DMS153 (cell line): ENCODE measurements at regions not wholly inside any gene's neighbourhood (a gene's known extent, or its start where the extent isn't known, plus 50 kb on each side); places are given as distances from the start of the nearest gene placed in this dataset.
A peak's percentile ranks its signal among the peaks of the same experiment; 100 is the strongest.
"Not testable (repeated sequence)": the region's sequence is repeated elsewhere in the genome, so short reads cannot be mapped to it uniquely, and the experiment has no call there.

Source experiments
- DNase-seq: peaks from one replicate; lab custom pipeline; 2025; lab: John Stamatoyannopoulos, UW

DNA sequence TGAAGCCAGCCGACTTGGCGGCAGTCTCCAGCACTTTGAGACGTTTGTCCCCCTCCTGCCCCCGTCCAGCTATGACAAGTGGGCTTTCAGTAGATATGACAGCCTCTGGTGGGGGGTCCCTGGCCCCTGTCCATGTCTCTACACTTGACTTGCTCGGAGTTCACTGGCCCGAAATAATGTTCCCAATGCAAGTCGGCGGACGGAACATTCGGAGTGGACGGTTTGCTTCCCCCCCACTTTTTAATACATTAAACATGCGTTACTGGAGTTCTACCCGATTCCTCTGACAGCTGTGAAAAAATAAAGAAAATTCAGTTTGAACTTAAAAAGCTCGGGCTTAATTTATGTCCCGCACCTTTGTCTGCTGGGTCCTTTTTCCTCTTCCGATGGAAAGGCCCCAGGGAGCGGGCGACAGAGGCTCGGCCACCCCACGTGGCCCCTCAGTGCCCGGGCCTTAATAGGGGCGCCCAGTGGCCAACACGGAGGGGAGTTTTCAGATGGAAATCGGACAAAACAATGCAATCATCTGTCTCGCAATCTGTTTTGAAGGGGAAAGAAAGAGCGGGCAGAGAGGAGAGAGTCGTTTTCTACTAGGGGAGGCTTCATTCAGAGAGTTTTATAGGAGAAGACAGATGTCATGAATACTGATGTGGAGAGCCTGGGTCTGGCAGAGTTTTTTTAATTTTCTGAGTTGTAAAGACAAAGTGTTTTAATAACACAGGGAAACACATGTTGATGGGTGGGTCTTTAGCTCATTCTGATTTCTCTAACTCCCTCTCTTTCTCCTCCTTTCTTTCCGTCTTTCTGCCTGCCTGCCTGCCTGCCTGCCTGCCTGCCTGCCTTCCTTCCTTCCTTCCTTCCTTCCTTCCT is 50.2 kb downstream of the SMIM38 start:
- DNase-seq = no peak

- not testable (repeated sequence) for DNase-seq
Measured at GRCh38 chr11:69206613-69206965, 50.9 kb downstream of the SMIM38 start.

GRCh38 chr11:69207165-69207889 is 51.6 kb downstream of the SMIM38 start:
- DNase-seq = no peak

DNA sequence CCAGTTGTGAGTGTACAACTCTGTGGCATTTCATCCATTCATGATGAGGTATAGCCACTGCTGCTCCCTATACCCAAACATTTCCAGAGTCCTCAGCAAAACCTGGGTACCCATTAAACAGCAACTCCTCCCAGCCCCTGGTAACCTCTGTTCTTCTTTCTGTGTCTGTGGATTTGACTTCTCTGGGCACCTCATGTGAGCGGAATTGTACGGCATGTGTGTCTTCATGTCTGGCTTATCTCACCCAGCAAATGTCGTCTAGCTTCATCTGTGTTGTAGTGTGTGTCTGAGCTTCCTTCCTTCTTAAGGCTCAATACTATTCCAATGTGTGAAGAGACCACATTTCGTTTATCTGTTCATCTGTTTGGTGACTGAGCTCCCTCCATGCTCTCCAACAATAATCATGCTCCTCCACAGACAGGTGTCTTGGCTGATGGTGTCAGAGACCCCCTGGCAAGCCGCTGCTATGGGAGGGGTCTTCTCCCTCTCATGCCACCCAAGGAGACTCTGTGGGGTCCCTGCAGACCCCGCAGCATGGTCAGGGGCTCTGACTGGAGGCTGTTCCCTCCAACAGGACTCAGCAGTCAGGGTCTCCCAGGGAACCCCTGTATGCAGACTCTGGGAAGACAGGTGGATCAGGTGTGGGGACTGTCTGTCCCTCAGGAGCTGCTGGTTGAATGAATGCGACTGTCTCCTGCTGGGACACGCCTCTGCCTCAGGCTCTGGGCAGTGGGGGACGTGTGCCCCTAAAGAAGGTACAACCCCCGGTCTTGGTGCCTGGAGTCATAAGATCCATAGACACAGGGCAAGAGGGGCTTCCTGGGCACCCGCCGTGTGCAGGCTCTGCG is 52.7 kb downstream of the SMIM38 start:
- no peak for DNase-seq

DNA sequence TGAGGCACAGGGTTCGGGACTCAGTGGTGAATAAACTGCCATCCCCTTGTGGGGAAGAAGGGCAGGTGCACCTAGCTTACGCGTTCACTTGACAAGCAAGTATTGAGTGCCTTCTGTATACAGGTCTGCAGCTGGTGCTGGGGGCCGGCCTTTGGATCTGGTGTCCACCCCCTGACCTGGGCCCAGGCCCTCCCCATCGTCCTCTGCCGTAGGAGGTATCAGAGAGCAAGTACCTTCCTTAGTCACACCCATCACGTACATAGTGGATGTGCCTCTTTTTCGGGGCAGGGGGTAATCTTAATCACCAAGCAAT is 53.3 kb downstream of the SMIM38 start:
- DNase-seq = no peak

GRCh38 chr11:69209421-69210309 is 53.9 kb downstream of the SMIM38 start:
- DNase-seq = no peak

- DNase-seq = no peak
Measured at GRCh38 chr11:69210310-69211035, 54.7 kb downstream of the SMIM38 start.

- no peak for DNase-seq
Measured at GRCh38 chr11:69211540-69211919, 55.8 kb downstream of the SMIM38 start.

GRCh38 chr11:69211920-69212797 is 56.4 kb downstream of the SMIM38 start:
- DNase-seq = no peak

GRCh38 chr11:69212798-69213110 is 57.0 kb downstream of the SMIM38 start:
- DNase-seq = no peak

DNA sequence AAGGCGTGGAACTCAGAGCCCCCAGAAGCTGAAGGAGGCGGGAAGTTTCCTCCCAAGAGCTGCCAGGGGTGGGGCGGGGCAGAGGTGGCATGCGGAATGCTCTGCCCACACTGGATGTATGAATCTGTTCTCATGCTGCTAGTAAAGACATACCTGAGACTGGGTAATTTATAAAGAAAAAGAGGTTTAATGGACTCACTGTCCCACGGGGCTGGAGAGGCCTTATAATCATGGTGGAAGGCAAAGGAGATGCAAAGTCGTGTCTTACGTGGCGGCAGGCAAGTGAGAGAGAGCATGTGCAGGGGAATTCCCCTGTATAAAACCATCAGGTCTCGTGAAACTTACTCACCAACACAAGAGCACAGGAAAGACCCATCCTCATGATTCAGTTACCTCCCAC is 57.6 kb downstream of the SMIM38 start:
- no peak for DNase-seq

DNA sequence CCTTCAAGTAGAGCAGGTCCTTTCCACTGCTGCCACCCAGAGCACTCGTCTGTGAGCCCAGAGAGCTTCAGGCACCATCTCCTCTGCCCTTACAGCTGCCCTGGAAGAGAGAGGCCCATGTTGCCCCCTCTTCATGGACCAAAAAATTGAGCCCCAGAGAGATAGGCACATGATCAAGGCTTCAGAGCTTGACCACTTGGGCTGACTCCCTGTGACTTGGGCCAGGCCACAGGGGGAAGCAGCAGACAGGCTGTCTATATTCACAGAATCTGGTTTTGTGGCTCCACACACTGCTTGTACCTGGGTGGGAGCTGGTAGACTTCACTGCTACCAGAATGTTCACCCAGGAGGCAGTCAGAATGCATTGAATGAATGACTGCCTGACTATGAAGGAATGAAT is 58.2 kb downstream of the SMIM38 start:
- DNase-seq = no peak

DNA sequence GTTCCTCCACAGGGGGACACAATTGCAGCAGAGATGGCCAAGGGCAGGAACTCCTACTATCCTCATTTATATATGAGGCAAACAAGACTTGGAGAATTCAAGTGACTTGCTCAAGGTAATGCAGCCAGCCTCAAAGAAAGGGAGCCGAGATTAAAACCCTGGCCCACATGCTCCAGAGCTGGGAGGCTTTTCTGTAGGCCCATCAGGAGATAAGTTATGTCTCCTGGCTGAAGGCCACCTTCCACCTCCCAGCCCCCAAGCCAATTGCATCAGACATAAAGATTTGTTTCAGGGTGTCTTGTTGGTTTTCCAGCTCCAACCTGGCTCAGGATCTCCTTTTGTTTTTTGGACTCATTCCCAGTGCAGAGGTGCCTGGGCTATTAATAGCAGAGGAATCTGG is 59.5 kb downstream of the SMIM38 start:
- no peak for DNase-seq

- DNase-seq = no peak
Measured at GRCh38 chr11:69215784-69216415, 60.2 kb downstream of the SMIM38 start.

GRCh38 chr11:69216647-69217051 is 60.9 kb downstream of the SMIM38 start:
- no peak for DNase-seq

DNA sequence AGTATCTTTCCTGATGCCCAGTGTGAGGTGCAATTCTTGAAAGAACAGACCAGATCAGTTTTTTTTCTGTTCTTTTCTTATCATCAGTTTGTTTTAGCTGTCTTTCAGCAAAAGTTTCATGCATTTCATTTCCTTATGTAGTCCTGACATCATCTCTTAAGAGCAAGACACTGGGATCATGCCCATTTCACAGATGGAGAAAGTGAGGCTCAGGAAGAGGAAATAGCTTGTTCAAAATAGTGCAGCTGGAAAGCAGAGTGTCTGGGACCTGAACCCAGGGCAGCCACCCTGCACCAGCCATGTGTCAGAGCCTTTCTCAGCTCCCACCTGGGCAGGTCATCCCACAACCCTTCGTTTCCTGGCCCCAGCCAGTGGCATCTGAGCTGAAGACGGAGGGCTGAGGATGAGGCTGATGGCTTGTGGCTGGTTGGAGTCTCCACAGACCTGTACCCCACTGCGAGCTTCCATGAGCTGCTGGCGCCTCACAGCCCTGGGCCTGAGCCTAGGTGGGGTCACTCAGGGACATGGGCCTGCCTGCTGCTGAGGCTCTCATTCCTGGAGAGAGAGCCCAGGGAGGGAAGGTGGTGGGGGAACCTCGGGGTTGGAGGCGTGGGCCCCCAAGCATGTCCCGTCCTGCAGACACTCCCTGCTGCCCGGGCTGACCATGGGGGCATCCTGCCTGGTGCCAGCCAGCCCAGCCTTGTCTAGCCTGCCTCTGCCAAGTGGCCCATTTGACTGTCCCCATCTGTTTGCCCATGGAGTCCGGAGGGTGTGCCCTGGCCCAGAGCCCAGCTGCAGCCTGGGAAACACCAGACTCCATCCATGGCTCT is 61.8 kb downstream of the SMIM38 start:
- DNase-seq = peak; percentile 52

- peak; percentile 22 for DNase-seq
Measured at GRCh38 chr11:69218271-69218682, 62.5 kb downstream of the SMIM38 start.

DNA sequence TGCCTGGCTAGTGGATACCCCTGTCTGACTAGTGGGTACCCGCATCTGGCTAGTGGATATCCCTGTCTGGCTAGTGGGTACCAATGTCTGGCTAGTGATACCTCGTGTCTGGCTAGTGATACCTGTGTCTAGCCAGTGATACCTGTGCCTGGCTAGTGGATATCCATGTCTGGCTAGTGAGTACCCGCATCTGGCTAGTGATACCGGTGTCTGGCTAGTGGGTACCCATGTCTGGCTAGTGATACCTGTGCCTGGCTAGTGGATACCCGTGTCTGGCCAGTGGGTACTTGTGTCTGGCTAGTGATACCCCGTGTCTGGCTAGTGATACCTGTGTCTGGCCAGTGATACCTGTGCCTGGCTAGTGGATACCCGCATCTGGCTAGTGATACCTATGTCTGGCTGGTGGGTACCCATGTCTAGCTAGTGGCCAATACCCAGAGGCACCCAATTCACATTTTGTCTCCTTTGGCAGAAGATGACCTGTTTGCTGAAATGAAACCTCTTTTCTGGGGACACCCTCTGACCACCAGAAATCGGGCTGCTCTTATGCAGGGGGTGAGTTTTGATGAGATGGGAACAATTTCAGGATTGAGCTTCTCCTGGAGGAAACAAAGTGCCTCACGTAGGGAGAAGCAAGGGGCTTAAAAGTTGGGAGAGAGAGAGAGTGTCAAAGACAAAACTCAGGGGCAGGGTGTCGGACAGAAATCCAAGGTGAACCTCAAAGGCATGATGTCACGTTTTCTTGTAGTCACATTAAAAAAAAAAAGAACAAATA is 63.4 kb downstream of the SMIM38 start:
- DNase-seq = no peak
